Gastrocnemius medialis (tissue), 4 donors: ENCODE measurements at regions not wholly inside any gene's neighbourhood (a gene's known extent, or its start where the extent isn't known, plus 50 kb on each side); places are given as distances from the start of the nearest gene placed in this dataset.

Experiments used
- POLR2A ChIP-seq, 2 donors: fragments of 450-650 bp; IDR thresholded peaks; one replicate each; pipeline ENCODE4 v1.6.1; 2017; ENCODE audit warnings: antibody characterized with exemption in 2 of 2, mild to moderate bottlenecking in 2 of 2, moderate library complexity in 2 of 2
- TF ChIP-seq, protein P1 (sequence below), 5 experiments: fragments of 450-650 bp in 3 of 5; fragments of 200-600 bp in 2 of 5; sonication (generic) in 2 of 5; IDR thresholded peaks in 4 of 5; conservative IDR thresholded peaks in 1 of 5; 1 replicate in 4 of 5; 2 replicates in 1 of 5; pipeline ENCODE4 v1.5.1; 2016 to 2019; ENCODE audit warnings: antibody characterized with exemption in 5 of 5, mild to moderate bottlenecking in 3 of 5, moderate library complexity in 3 of 5

DNA sequence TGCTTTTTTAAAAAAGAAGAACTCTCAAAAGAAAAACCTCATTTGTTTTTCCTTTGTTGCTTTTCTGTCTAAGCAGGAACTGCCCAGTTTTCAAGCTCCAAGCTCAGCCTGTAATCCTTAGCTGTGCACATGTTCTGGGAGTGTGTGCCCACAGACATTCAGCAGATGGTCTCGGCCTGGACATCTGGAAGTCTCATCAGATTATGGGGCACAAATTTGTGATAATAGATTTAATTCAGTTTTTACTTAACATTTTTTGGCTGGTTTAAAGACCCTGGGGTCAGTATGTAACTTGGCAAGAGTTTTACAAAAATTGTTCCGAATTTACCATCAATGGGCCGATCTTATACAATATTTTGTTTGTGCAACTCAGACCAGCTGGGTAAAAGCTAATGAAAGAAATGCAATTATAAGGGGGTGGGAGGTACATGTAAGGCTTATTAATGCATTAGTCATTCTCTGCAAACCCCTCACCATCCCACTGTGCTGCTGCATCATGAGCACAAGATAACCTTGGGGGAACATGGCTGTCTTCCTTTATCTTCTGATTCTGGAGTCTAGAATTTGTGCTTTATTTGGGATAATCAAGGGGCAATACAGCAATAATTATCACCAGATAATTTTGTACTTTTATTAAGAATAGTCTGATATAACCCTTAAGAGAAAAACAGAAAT lies 86.9 kb upstream of the PHOX2B start:
- TF ChIP-seq, protein P1, sequence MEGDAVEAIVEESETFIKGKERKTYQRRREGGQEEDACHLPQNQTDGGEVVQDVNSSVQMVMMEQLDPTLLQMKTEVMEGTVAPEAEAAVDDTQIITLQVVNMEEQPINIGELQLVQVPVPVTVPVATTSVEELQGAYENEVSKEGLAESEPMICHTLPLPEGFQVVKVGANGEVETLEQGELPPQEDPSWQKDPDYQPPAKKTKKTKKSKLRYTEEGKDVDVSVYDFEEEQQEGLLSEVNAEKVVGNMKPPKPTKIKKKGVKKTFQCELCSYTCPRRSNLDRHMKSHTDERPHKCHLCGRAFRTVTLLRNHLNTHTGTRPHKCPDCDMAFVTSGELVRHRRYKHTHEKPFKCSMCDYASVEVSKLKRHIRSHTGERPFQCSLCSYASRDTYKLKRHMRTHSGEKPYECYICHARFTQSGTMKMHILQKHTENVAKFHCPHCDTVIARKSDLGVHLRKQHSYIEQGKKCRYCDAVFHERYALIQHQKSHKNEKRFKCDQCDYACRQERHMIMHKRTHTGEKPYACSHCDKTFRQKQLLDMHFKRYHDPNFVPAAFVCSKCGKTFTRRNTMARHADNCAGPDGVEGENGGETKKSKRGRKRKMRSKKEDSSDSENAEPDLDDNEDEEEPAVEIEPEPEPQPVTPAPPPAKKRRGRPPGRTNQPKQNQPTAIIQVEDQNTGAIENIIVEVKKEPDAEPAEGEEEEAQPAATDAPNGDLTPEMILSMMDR (IDR thresholded peaks at IDR 0.05 in 4 of 5, conservative IDR thresholded peaks at IDR 0.05 in 1 of 5) = no peak
- TF ChIP-seq POLR2A (IDR thresholded peaks at IDR 0.05) = no peak
